Stimulated activated CD8-positive, alpha-beta memory T cell treated with anti-CD3 and anti-CD28 coated beads, Interleukin-15, amount 100 ng/mL, for 24 hours (primary cell): ENCODE measurements at regions not wholly inside any gene's neighbourhood (a gene's known extent, or its start where the extent isn't known, plus 50 kb on each side); places are given as distances from the start of the nearest gene placed in this dataset.

Experiments
- DNase-seq: peaks from one replicate; pipeline ENCODE4 v3.0.0-alpha.2; 2020; ENCODE audit warnings: low read depth

- DNase-seq: no peak
Measured at GRCh38 chr18:45381282-45381681, 234.0 kb upstream of the SLC14A2 start.

GRCh38 chr18:45383228-45383627, 232.0 kb upstream of the SLC14A2 start:
- DNase-seq: no peak

- DNase-seq: peak; percentile 1
Measured at GRCh38 chr18:45384137-45384961, 230.9 kb upstream of the SLC14A2 start.

GRCh38 chr18:45384962-45385315, 230.3 kb upstream of the SLC14A2 start:
- no peak for DNase-seq

GRCh38 chr18:45386041-45386655, 229.1 kb upstream of the SLC14A2 start:
- DNase-seq: no peak

- no peak for DNase-seq
Measured at GRCh38 chr18:45387229-45387628, 228.0 kb upstream of the SLC14A2 start.

- DNase-seq: no peak
Measured at GRCh38 chr18:45398448-45398847, 216.8 kb upstream of the SLC14A2 start.

- DNase-seq: no peak
Measured at GRCh38 chr18:45399146-45399545, 216.1 kb upstream of the SLC14A2 start.

- no peak for DNase-seq
Measured at GRCh38 chr18:45399643-45400042, 215.6 kb upstream of the SLC14A2 start.

GRCh38 chr18:45402485-45403056, 212.7 kb upstream of the SLC14A2 start:
- DNase-seq: no peak

- no peak for DNase-seq
Measured at GRCh38 chr18:45403341-45404049, 211.8 kb upstream of the SLC14A2 start.

GRCh38 chr18:45408218-45408617, 207.1 kb upstream of the SLC14A2 start:
- DNase-seq: no peak

- no peak for DNase-seq
Measured at GRCh38 chr18:45409971-45410370, 205.3 kb upstream of the SLC14A2 start.

- DNase-seq: no peak
Measured at GRCh38 chr18:45412577-45412976, 202.7 kb upstream of the SLC14A2 start.

GRCh38 chr18:45413180-45413836, 202.0 kb upstream of the SLC14A2 start:
- no peak for DNase-seq

GRCh38 chr18:45415614-45416013, 199.7 kb upstream of the SLC14A2 start:
- no peak for DNase-seq

- no peak for DNase-seq
Measured at GRCh38 chr18:45416168-45416567, 199.1 kb upstream of the SLC14A2 start.

- no peak for DNase-seq
Measured at GRCh38 chr18:45417392-45417791, 197.9 kb upstream of the SLC14A2 start.

GRCh38 chr18:45423659-45424058, 191.6 kb upstream of the SLC14A2 start:
- DNase-seq: no peak

GRCh38 chr18:45430041-45430440, 185.2 kb upstream of the SLC14A2 start:
- no peak for DNase-seq

GRCh38 chr18:45435810-45436209, 179.5 kb upstream of the SLC14A2 start:
- DNase-seq: no peak

- DNase-seq: no peak
Measured at GRCh38 chr18:45437366-45437765, 177.9 kb upstream of the SLC14A2 start.
